ENCODE measurements at regions not wholly inside any gene's neighbourhood (a gene's known extent, or its start where the extent isn't known, plus 50 kb on each side); places are given as distances from the start of the nearest gene placed in this dataset.

DNA sequence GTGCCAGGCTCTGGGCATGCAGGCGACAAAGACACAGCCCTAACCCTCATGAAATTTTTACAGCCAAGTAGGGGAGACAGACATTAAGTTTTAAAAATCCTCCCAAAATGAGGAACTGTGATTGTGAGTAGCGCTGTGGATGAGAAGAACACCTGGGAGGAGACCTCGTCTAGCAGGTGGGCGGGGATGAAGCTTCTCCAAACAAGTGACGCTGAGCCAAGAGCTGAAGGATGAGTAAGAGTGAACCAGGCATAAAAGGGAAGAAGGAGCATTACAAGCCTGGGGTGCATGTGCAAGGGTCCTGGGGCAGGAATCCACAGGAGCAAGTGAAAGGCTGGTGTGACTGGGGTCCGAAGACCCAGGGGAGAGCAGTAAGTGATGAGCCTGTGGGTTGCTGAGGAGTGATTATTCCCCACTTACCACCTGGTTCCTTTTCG lies 149.4 kb upstream of the HS3ST2 start:
- TF ChIP-seq, protein P1, sequence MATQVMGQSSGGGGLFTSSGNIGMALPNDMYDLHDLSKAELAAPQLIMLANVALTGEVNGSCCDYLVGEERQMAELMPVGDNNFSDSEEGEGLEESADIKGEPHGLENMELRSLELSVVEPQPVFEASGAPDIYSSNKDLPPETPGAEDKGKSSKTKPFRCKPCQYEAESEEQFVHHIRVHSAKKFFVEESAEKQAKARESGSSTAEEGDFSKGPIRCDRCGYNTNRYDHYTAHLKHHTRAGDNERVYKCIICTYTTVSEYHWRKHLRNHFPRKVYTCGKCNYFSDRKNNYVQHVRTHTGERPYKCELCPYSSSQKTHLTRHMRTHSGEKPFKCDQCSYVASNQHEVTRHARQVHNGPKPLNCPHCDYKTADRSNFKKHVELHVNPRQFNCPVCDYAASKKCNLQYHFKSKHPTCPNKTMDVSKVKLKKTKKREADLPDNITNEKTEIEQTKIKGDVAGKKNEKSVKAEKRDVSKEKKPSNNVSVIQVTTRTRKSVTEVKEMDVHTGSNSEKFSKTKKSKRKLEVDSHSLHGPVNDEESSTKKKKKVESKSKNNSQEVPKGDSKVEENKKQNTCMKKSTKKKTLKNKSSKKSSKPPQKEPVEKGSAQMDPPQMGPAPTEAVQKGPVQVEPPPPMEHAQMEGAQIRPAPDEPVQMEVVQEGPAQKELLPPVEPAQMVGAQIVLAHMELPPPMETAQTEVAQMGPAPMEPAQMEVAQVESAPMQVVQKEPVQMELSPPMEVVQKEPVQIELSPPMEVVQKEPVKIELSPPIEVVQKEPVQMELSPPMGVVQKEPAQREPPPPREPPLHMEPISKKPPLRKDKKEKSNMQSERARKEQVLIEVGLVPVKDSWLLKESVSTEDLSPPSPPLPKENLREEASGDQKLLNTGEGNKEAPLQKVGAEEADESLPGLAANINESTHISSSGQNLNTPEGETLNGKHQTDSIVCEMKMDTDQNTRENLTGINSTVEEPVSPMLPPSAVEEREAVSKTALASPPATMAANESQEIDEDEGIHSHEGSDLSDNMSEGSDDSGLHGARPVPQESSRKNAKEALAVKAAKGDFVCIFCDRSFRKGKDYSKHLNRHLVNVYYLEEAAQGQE (IDR thresholded peaks at IDR 0.05; ENCODE audit: insufficient read depth in 1 of 2, low read depth in 2 of 2, low read length in 2 of 2): no peak
- no peak for TF ChIP-seq POLR2AphosphoS5 (IDR thresholded peaks at IDR 0.05; ENCODE audit: low read depth, low read length)
